Sigmoid colon (tissue), 6 donors: ENCODE measurements at regions not wholly inside any gene's neighbourhood (a gene's known extent, or its start where the extent isn't known, plus 50 kb on each side); places are given as distances from the start of the nearest gene placed in this dataset.
"Not testable (repeated sequence)": the region's sequence is repeated elsewhere in the genome, so short reads cannot be mapped to it uniquely, and the experiment has no call there.

ENCODE experiments used
- DNase-seq: peaks from one replicate; pipeline ENCODE4 v3.0.0-alpha.2; 2019
- H3K27ac ChIP-seq, 4 donors: fragments of 200-600 bp; sonication (generic); one replicate each; pipeline ENCODE4 v1.5.1; 2016 to 2019; ENCODE audit warnings: mild to moderate bottlenecking in 1 of 4
- H3K27me3 ChIP-seq, 3 donors: fragments of 200-600 bp; sonication (generic); one replicate each; pipeline ENCODE4 v1.5.1; 2019; ENCODE audit warnings: mild to moderate bottlenecking in 1 of 3
- H3K36me3 ChIP-seq, 4 donors: fragments of 200-600 bp; sonication (generic); one replicate each; pipeline ENCODE4 v1.5.1; 2016 to 2019
- H3K4me1 ChIP-seq, 4 donors: fragments of 200-600 bp; sonication (generic); one replicate each; pipeline ENCODE4 v1.5.1; 2017 to 2019
- H3K4me3 ChIP-seq, 4 donors: fragments of 200-600 bp; sonication (generic); one replicate each; pipeline ENCODE4 v1.5.1; 2017 to 2019; ENCODE audit warnings: mild to moderate bottlenecking in 2 of 4, moderate library complexity in 1 of 4
- H3K9me3 ChIP-seq, 4 donors: fragments of 200-600 bp in 3 of 4; sonication (generic) in 3 of 4; one replicate each; pipeline versions ENCODE4 v1.5.1 to v1.6.1; 2013 to 2019
- EP300 ChIP-seq, 4 donors: sonication (generic); formaldehyde crosslinking; IDR thresholded peaks; one replicate each; pipeline ENCODE4 v1.6.1; 2017; ENCODE audit warnings: antibody characterized with exemption in 4 of 4
- POLR2A ChIP-seq, 2 donors: fragments of 450-650 bp; IDR thresholded peaks; one replicate each; pipeline ENCODE4 v1.6.1; 2016; ENCODE audit warnings: antibody characterized with exemption in 2 of 2, mild to moderate bottlenecking in 2 of 2, moderate library complexity in 2 of 2
- POLR2AphosphoS5 ChIP-seq, 4 donors: sonication (generic); formaldehyde crosslinking; IDR thresholded peaks; one replicate each; pipeline ENCODE4 v1.6.1; 2017; ENCODE audit warnings: antibody characterized with exemption in 4 of 4
- WGBS, 2 donors: extraction: QIAGEN DNeasy Blood & Tissue Kit; methylation state at CpG; one replicate each; pipeline ENCODE4 v1.1.7; 2013; 5-methylcytosine and 5-hydroxymethylcytosine counted together
- intact Hi-C: fragments of 100-400 bp; cut with DNase I; formaldehyde crosslinking; loops from one replicate; pipeline ENCODE4 v1.15.1; 2023
- TF ChIP-seq, protein P1 (sequence below), 4 experiments: fragments of 450-650 bp in 3 of 4; fragments of 200-600 bp in 1 of 4; IDR thresholded peaks; one replicate each; pipeline ENCODE4 v1.5.1; 2016 to 2019; ENCODE audit warnings: antibody characterized with exemption in 4 of 4, mild to moderate bottlenecking in 3 of 4, moderate library complexity in 2 of 4
- donor health status: healthy with polysubstance abuse.
- donor health status: healthy.

GRCh38 chr1:67916140-67916886 lies 83.0 kb upstream of the GNG12 start:
- Histone ChIP-seq H3K27ac (no peak overlapping the region), H3K9me3 (no peaks in the 10 kb centered on the region), H3K36me3 (no peaks in the 10 kb centered on the region), H3K27me3 (no peaks in the 10 kb centered on the region), H3K4me3 (no peak overlapping the region), H3K4me1 (no peaks in the 10 kb centered on the region)
- TF ChIP-seq, protein P1, sequence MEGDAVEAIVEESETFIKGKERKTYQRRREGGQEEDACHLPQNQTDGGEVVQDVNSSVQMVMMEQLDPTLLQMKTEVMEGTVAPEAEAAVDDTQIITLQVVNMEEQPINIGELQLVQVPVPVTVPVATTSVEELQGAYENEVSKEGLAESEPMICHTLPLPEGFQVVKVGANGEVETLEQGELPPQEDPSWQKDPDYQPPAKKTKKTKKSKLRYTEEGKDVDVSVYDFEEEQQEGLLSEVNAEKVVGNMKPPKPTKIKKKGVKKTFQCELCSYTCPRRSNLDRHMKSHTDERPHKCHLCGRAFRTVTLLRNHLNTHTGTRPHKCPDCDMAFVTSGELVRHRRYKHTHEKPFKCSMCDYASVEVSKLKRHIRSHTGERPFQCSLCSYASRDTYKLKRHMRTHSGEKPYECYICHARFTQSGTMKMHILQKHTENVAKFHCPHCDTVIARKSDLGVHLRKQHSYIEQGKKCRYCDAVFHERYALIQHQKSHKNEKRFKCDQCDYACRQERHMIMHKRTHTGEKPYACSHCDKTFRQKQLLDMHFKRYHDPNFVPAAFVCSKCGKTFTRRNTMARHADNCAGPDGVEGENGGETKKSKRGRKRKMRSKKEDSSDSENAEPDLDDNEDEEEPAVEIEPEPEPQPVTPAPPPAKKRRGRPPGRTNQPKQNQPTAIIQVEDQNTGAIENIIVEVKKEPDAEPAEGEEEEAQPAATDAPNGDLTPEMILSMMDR (IDR thresholded peaks at IDR 0.05), result no peak
- TF ChIP-seq POLR2AphosphoS5 (IDR thresholded peaks at IDR 0.05) (no peak), EP300 (IDR thresholded peaks at IDR 0.05) (no peak)
- intact Hi-C loops, result no loop called here
- 78 to 90% methylated on average over 8 of the region's 8 CpGs for WGBS, 2 donors
- DNase-seq, result no peak

DNA sequence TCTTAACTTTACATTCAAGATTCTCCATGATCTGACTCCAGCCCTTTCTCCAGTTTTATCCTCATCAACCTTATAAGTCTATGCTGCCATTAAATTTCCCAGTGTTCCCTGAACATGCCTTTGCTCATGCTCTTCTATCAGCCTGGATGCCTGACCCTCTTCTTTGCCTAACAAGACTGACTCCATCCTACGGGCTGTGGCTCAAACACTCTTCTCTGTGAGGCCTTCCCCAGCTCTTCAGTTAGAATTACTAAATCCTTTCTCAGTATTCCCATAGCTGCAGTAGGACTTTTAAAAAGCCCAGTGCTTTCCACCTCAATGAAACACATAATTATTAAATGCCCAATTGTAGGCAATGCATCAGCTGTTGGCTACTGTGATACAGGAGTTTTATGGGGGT lies 76.5 kb upstream of the GNG12 start:
- Histone ChIP-seq H3K36me3 (no peaks in the 10 kb centered on the region), H3K9me3 (no peaks in the 10 kb centered on the region), H3K4me3 (no peak overlapping the region), H3K27me3 (no peaks in the 10 kb centered on the region), H3K27ac (no peak overlapping the region), H3K4me1 (no peaks in the 10 kb centered on the region)
- intact Hi-C loops, result no loop called here
- TF ChIP-seq POLR2A (IDR thresholded peaks at IDR 0.05) (no peak), POLR2AphosphoS5 (IDR thresholded peaks at IDR 0.05) (no peak), EP300 (IDR thresholded peaks at IDR 0.05) (no peak)
- TF ChIP-seq, protein P1 (IDR thresholded peaks at IDR 0.05), result no peak
- DNase-seq, result no peak
- 81 to 95% methylated on average over 1 of the region's 1 CpG for WGBS, 2 donors

- intact Hi-C loops, result no loop called here
- DNase-seq, result no peak
- Histone ChIP-seq H3K36me3 (no peaks in the 10 kb centered on the region), H3K4me1 (no peaks in the 10 kb centered on the region), H3K4me3 (no peak overlapping the region), H3K9me3 (no peaks in the 10 kb centered on the region), H3K27me3 (no peaks in the 10 kb centered on the region), H3K27ac (no peak overlapping the region)
- WGBS, 2 donors, result 22 to 48% methylated on average over 6 of the region's 6 CpGs
- TF ChIP-seq EP300 (IDR thresholded peaks at IDR 0.05), result no peak
- TF ChIP-seq, protein P1 (IDR thresholded peaks at IDR 0.05), result no peak
- no peak for TF ChIP-seq POLR2AphosphoS5 (IDR thresholded peaks at IDR 0.05)
- no peak for TF ChIP-seq POLR2A (IDR thresholded peaks at IDR 0.05)
Observed at GRCh38 chr1:67908250-67908936, 75.1 kb upstream of the GNG12 start.

GRCh38 chr1:67907467-67907866 lies 74.2 kb upstream of the GNG12 start:
- H3K4me1 ChIP-seq, H3K27ac ChIP-seq, H3K4me3 ChIP-seq, H3K9me3 ChIP-seq, H3K36me3 ChIP-seq, intact Hi-C loops, DNase-seq, H3K27me3 ChIP-seq: not testable (repeated sequence)
- 68 to 87% methylated on average over 4 of the region's 4 CpGs for WGBS, 2 donors

- WGBS, 2 donors, result 54 to 82% methylated on average over 2 of the region's 2 CpGs
- H3K36me3 ChIP-seq, DNase-seq, H3K27me3 ChIP-seq, H3K4me1 ChIP-seq, H3K4me3 ChIP-seq, H3K27ac ChIP-seq, H3K9me3 ChIP-seq, intact Hi-C loops: not testable (repeated sequence)
Observed at GRCh38 chr1:67906015-67906414, 72.7 kb upstream of the GNG12 start.

DNA sequence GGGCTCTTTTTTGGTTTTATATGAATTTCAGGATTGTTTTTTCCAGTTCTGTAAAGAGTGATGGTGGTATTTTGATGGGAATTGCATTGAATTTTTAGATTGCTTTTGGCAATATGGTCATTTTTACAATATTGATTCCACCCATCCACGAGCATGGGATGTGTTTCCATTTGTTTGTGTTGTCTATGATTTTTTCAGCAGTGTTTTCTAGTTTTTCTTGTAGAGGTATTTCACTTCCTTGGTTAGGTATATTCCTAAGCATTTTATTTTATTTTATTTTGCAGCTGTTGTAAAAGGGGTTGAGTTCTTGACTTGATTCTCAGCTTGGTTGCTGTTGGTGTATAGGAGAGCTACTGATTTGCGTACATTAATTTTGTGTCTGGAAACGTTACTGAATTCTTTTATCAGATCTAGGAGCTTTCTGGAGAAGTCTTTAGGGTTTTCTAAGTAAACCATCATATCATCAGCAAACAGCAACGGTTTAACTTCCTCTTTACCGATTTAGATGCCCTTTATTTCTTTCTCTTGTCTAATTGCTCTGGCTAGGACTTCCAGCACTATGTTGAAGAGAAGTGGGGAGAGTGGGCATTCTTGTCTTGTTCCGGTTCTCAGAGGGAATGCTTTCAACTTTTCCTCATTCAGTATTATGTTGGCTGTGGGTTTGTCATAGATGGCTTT lies 69.4 kb upstream of the GNG12 start:
- H3K27ac ChIP-seq, H3K4me1 ChIP-seq, DNase-seq, H3K36me3 ChIP-seq, H3K4me3 ChIP-seq, H3K9me3 ChIP-seq, H3K27me3 ChIP-seq, intact Hi-C loops: not testable (repeated sequence)
- WGBS, 2 donors, result 76 to 87% methylated on average over 6 of the region's 6 CpGs
